ENCODE measurements at regions not wholly inside any gene's neighbourhood (a gene's known extent, or its start where the extent isn't known, plus 50 kb on each side); places are given as distances from the start of the nearest gene placed in this dataset.

- Histone ChIP-seq H3K27ac (no peak overlapping the region), H3K4me1 (replicated peaks) (no peaks in the 10 kb centered on the region), H3K27me3 (replicated peaks; ENCODE audit: insufficient read depth) (no peaks in the 10 kb centered on the region), H3K4me3 (no peak overlapping the region), H3K9me3 (no peaks in the 10 kb centered on the region), H3K36me3 (no peaks in the 10 kb centered on the region)
- no peak for TF ChIP-seq POLR2AphosphoS5 (IDR thresholded peaks at IDR 0.05)
- no peak for TF ChIP-seq CTCF (IDR thresholded peaks at IDR 0.05)
- TF ChIP-seq POLR2A (IDR thresholded peaks at IDR 0.05): no peak
- intact Hi-C loops (cut with DNase I): no loop called here
- WGBS: 61% methylated on average over 2 of the region's 2 CpGs
- no peak for DNase-seq (ENCODE audit: low spot score)
Measured at GRCh38 chr5:56677690-56678305, 137.6 kb upstream of the MAP3K1 start.

- WGBS: 61% methylated on average over 4 of the region's 4 CpGs
Measured at GRCh38 chr5:56676091-56676768, 139.1 kb upstream of the MAP3K1 start.

GRCh38 chr5:56674441-56674840, 140.9 kb upstream of the MAP3K1 start:
- 85% methylated on average over 3 of the region's 3 CpGs for WGBS
- H3K4me1 ChIP-seq (replicated peaks): no peaks in the 10 kb centered on the region
- intact Hi-C loops (cut with DNase I): no loop called here
- no peak overlapping the region for H3K4me3 ChIP-seq
- no peaks in the 10 kb centered on the region for H3K9me3 ChIP-seq
- no peaks in the 10 kb centered on the region for H3K36me3 ChIP-seq
- no peak for DNase-seq (ENCODE audit: low spot score)
- TF ChIP-seq POLR2AphosphoS5 (IDR thresholded peaks at IDR 0.05) (no peak), POLR2A (IDR thresholded peaks at IDR 0.05) (no peak), CTCF (IDR thresholded peaks at IDR 0.05) (no peak)
- H3K27ac ChIP-seq: no peak overlapping the region
- H3K27me3 ChIP-seq (replicated peaks; ENCODE audit: insufficient read depth): no peaks in the 10 kb centered on the region

More at GRCh38 chr5:56676091-56676768, 139.1 kb upstream of the MAP3K1 start:
- Histone ChIP-seq H3K4me3 (no peak overlapping the region), H3K36me3 (no peaks in the 10 kb centered on the region), H3K27ac (no peak overlapping the region), H3K27me3 (replicated peaks; ENCODE audit: insufficient read depth) (no peaks in the 10 kb centered on the region), H3K4me1 (replicated peaks) (no peaks in the 10 kb centered on the region), H3K9me3 (no peaks in the 10 kb centered on the region)
- intact Hi-C loops (cut with DNase I): no loop called here
- no peak for DNase-seq (ENCODE audit: low spot score)
- no peak for TF ChIP-seq CTCF (IDR thresholded peaks at IDR 0.05)
- no peak for TF ChIP-seq POLR2AphosphoS5 (IDR thresholded peaks at IDR 0.05)
- no peak for TF ChIP-seq POLR2A (IDR thresholded peaks at IDR 0.05)

GRCh38 chr5:56673171-56673570, 142.2 kb upstream of the MAP3K1 start:
- WGBS: 91% methylated on average over 5 of the region's 5 CpGs
- no peak overlapping the region for H3K27ac ChIP-seq
- no peaks in the 10 kb centered on the region for H3K4me1 ChIP-seq (replicated peaks)
- intact Hi-C loops (cut with DNase I): no loop called here
- no peak for TF ChIP-seq POLR2A (IDR thresholded peaks at IDR 0.05)
- TF ChIP-seq CTCF (IDR thresholded peaks at IDR 0.05): no peak
- TF ChIP-seq POLR2AphosphoS5 (IDR thresholded peaks at IDR 0.05): no peak
- no peaks in the 10 kb centered on the region for H3K9me3 ChIP-seq
- no peaks in the 10 kb centered on the region for H3K27me3 ChIP-seq (replicated peaks; ENCODE audit: insufficient read depth)
- no peak for DNase-seq (ENCODE audit: low spot score)
- H3K4me3 ChIP-seq: no peak overlapping the region
- no peaks in the 10 kb centered on the region for H3K36me3 ChIP-seq

GRCh38 chr5:56671571-56671970, 143.8 kb upstream of the MAP3K1 start:
- Histone ChIP-seq H3K9me3 (no peaks in the 10 kb centered on the region), H3K27me3 (replicated peaks; ENCODE audit: insufficient read depth) (no peaks in the 10 kb centered on the region), H3K4me3 (no peak overlapping the region), H3K36me3 (no peaks in the 10 kb centered on the region), H3K4me1 (replicated peaks) (no peaks in the 10 kb centered on the region), H3K27ac (no peak overlapping the region)
- intact Hi-C loops (cut with DNase I): no loop called here
- no peak for DNase-seq (ENCODE audit: low spot score)
- TF ChIP-seq POLR2A (IDR thresholded peaks at IDR 0.05) (no peak), CTCF (IDR thresholded peaks at IDR 0.05) (no peak), POLR2AphosphoS5 (IDR thresholded peaks at IDR 0.05) (no peak)
- 89% methylated on average over 4 of the region's 4 CpGs for WGBS

Data from prostate gland (tissue), 2 donors.